CD14-positive monocyte (primary cell): ENCODE measurements at regions not wholly inside any gene's neighbourhood (a gene's known extent, or its start where the extent isn't known, plus 50 kb on each side); places are given as distances from the start of the nearest gene placed in this dataset.

Source experiments
- DNase-seq, 3 donors: peaks; one replicate each; pipeline ENCODE4 v3.0.0-alpha.2; 2011 to 2022
- H2AFZ ChIP-seq: 2 replicates; pipeline ENCODE4 v1.6.0; 2012; ENCODE audit warnings: mild to moderate bottlenecking, low read depth, low read length, inconsistent platforms; ENCODE audit not compliant: insufficient read depth, poor library complexity, severe bottlenecking
- H3K27ac ChIP-seq, 2 donors: 1 replicate in 1 of 2; 2 replicates in 1 of 2; pipeline ENCODE4 v1.5.1; 2012 to 2013; ENCODE audit warnings: low read length in 2 of 2, control low read depth in 1 of 2, inconsistent platforms in 1 of 2, low read depth in 1 of 2, mild to moderate bottlenecking in 1 of 2
- H3K27me3 ChIP-seq, 2 donors: one replicate each; pipeline versions ENCODE4 v1.6.0 to v1.6.1; 2011 to 2013; ENCODE audit warnings: low read length in 2 of 2; ENCODE audit not compliant: control insufficient read depth in 2 of 2, insufficient read depth in 2 of 2
- H3K36me3 ChIP-seq, 2 donors: replicated peaks in 1 of 2; 1 replicate in 1 of 2; 2 replicates in 1 of 2; pipeline versions ENCODE4 v1.5.1 to v1.6.1; 2012 to 2013; ENCODE audit warnings: low read length in 2 of 2, control low read depth in 1 of 2, inconsistent platforms in 1 of 2, mild to moderate bottlenecking in 1 of 2; ENCODE audit not compliant: insufficient read depth in 2 of 2, control insufficient read depth in 1 of 2
- H3K4me1 ChIP-seq, 2 donors: 1 replicate in 1 of 2; 2 replicates in 1 of 2; pipeline versions ENCODE4 v1.5.1 to v1.6.1; 2012 to 2013; ENCODE audit warnings: low read length in 2 of 2, control low read depth in 1 of 2, inconsistent platforms in 1 of 2, mild to moderate bottlenecking in 1 of 2, moderate library complexity in 1 of 2; ENCODE audit not compliant: insufficient read depth in 2 of 2, control insufficient read depth in 1 of 2
- H3K4me2 ChIP-seq: replicated peaks from 2 replicates; pipeline ENCODE3; 2012; ENCODE audit warnings: low read length, moderate library complexity, mild to moderate bottlenecking; ENCODE audit not compliant: poor library complexity, severe bottlenecking; ENCODE audit errors: extremely low read depth
- H3K4me3 ChIP-seq, 3 experiments: fragments of 200-600 bp in 1 of 3; sonication (generic) in 1 of 3; replicated peaks in 1 of 3; 1 replicate in 2 of 3; 2 replicates in 1 of 3; pipeline ENCODE4 v1.5.1; 2011 to 2013; ENCODE audit warnings: low read length in 3 of 3, mild to moderate bottlenecking in 3 of 3, control low read depth in 2 of 3, low read depth in 2 of 3, inconsistent platforms in 1 of 3, moderate library complexity in 1 of 3
- H3K79me2 ChIP-seq: 2 replicates; pipeline ENCODE4 v1.6.0; 2012; ENCODE audit warnings: mild to moderate bottlenecking, control low read depth, inconsistent platforms, low read length, moderate library complexity; ENCODE audit not compliant: insufficient read depth
- H3K9ac ChIP-seq: 2 replicates; pipeline ENCODE4 v1.6.0; 2017; ENCODE audit warnings: low read length, mild to moderate bottlenecking; ENCODE audit not compliant: insufficient read depth, poor library complexity, severe bottlenecking
- H3K9me3 ChIP-seq, 2 donors: replicated peaks in 1 of 2; 1 replicate in 1 of 2; 2 replicates in 1 of 2; pipeline versions ENCODE4 v1.5.1 to v1.6.1; 2012 to 2013; ENCODE audit warnings: low read length in 2 of 2, control low read depth in 1 of 2; ENCODE audit not compliant: control insufficient read depth in 1 of 2, insufficient read depth in 1 of 2
- H4K20me1 ChIP-seq: 2 replicates; pipeline ENCODE4 v1.6.0; 2012; ENCODE audit warnings: mild to moderate bottlenecking, low read length, control low read depth, moderate library complexity; ENCODE audit not compliant: insufficient read depth
- H3K27ac Mint-ChIP-seq, 7 donors: one replicate each; pipeline ENCODE4 v1.8.0; 2020; ENCODE audit warnings: mild to moderate bottlenecking in 7 of 7, mixed read lengths in 7 of 7, moderate library complexity in 6 of 7, inconsistent platforms in 2 of 7
- H3K27me3 Mint-ChIP-seq, 3 donors: one replicate each; pipeline ENCODE4 v1.8.0; 2021 to 2022; ENCODE audit warnings: low read depth in 3 of 3, mild to moderate bottlenecking in 3 of 3, mixed read lengths in 3 of 3, moderate library complexity in 3 of 3, inconsistent platforms in 1 of 3
- H3K36me3 Mint-ChIP-seq, 2 donors: one replicate each; pipeline ENCODE4 v1.8.0; 2020; ENCODE audit warnings: mixed read lengths in 2 of 2, inconsistent platforms in 1 of 2, mild to moderate bottlenecking in 1 of 2
- H3K4me1 Mint-ChIP-seq: one replicate; pipeline ENCODE4 v1.8.0; 2020; ENCODE audit warnings: mild to moderate bottlenecking, mixed read lengths
- H3K4me3 Mint-ChIP-seq, 2 donors: one replicate each; pipeline ENCODE4 v1.8.0; 2020; ENCODE audit warnings: mild to moderate bottlenecking in 2 of 2, mixed read lengths in 2 of 2, moderate library complexity in 1 of 2
- H3K9me3 Mint-ChIP-seq, 7 donors: one replicate each; pipeline ENCODE4 v1.8.0; 2020 to 2022; ENCODE audit warnings: mixed read lengths in 7 of 7, mild to moderate bottlenecking in 6 of 7, moderate library complexity in 6 of 7, inconsistent platforms in 2 of 7
- WGBS: methylation state at CpG from one replicate; pipeline ENCODE4 v1.1.5; 2013; ENCODE audit warnings: missing lambda C conversion rate; ENCODE audit not compliant: insufficient coverage; 5-methylcytosine and 5-hydroxymethylcytosine counted together
- intact Hi-C, 2 donors: fragments of 100-400 bp; cut with micrococcal nuclease; formaldehyde crosslinking; loops; one replicate each; pipeline versions ENCODE4 v1.15.0 to v1.15.1; 2023
- TF ChIP-seq, protein P1 (sequence below): fragments of 200-600 bp; IDR thresholded peaks from one replicate; pipeline ENCODE4 v1.8.0; 2022; ENCODE audit warnings: antibody characterized with exemption, mild to moderate bottlenecking

DNA sequence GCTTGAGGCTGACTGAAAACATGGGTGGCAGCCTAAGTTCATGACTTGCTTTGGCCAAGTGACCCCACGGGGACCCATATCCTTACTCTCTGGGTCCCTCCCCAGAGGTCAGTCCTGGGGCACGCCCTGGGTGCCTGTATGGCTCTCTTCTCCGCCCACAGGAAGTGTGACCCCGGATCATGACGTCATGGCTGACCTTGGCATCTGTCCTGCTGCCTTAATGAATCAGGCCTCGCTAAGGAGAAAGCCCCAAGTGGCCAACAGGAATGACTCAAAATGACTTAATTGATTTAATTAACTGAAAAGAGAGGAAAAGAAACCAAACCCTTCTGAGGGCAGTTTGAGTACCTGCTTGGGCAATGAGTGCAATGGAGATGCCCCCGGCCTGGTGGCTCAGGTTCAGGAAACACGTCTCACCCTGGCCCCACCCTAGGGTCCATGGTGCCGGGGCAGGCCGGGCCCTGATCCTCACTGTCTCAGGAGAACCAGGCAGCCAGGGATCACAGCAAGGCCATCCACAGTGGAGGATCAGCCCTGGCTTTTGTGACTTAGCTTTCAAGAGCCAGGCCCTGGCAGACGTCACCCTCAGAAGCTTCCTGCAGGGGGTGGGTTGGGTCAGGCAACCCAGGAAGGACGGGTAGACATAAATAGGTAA lies 112.0 kb downstream of the CYP26B1 start:
- Histone ChIP-seq H3K4me3 (no peak overlapping the region), H4K20me1 (no peaks in the 10 kb centered on the region), H3K27ac (no peak overlapping the region), H3K36me3 (no peaks in the 10 kb centered on the region), H3K9me3 (no peaks in the 10 kb centered on the region), H3K79me2 (no peaks in the 10 kb centered on the region), H2AFZ (no peak overlapping the region), H3K9ac (no peak overlapping the region), H3K4me2 (no peak overlapping the region), H3K27me3 (no peaks in the 10 kb centered on the region), H3K4me1 (no peaks in the 10 kb centered on the region)
- Mint-ChIP-seq H3K27ac (no peak overlapping the region), H3K27me3 (peaks cover 3 to 8% (median 5%) of the 10 kb centered on the region in 3 donors), H3K36me3 (no peaks in the 10 kb centered on the region), H3K4me1 (no peaks in the 10 kb centered on the region), H3K9me3 (peaks cover 0 to 8% (median 0%) of the 10 kb centered on the region in 7 donors), H3K4me3 (no peak overlapping the region)
- intact Hi-C loops: no loop called here
- TF ChIP-seq, protein P1, sequence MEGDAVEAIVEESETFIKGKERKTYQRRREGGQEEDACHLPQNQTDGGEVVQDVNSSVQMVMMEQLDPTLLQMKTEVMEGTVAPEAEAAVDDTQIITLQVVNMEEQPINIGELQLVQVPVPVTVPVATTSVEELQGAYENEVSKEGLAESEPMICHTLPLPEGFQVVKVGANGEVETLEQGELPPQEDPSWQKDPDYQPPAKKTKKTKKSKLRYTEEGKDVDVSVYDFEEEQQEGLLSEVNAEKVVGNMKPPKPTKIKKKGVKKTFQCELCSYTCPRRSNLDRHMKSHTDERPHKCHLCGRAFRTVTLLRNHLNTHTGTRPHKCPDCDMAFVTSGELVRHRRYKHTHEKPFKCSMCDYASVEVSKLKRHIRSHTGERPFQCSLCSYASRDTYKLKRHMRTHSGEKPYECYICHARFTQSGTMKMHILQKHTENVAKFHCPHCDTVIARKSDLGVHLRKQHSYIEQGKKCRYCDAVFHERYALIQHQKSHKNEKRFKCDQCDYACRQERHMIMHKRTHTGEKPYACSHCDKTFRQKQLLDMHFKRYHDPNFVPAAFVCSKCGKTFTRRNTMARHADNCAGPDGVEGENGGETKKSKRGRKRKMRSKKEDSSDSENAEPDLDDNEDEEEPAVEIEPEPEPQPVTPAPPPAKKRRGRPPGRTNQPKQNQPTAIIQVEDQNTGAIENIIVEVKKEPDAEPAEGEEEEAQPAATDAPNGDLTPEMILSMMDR: no peak
- DNase-seq: no peak
- 88% methylated on average over 12 of the region's 12 CpGs for WGBS

DNA sequence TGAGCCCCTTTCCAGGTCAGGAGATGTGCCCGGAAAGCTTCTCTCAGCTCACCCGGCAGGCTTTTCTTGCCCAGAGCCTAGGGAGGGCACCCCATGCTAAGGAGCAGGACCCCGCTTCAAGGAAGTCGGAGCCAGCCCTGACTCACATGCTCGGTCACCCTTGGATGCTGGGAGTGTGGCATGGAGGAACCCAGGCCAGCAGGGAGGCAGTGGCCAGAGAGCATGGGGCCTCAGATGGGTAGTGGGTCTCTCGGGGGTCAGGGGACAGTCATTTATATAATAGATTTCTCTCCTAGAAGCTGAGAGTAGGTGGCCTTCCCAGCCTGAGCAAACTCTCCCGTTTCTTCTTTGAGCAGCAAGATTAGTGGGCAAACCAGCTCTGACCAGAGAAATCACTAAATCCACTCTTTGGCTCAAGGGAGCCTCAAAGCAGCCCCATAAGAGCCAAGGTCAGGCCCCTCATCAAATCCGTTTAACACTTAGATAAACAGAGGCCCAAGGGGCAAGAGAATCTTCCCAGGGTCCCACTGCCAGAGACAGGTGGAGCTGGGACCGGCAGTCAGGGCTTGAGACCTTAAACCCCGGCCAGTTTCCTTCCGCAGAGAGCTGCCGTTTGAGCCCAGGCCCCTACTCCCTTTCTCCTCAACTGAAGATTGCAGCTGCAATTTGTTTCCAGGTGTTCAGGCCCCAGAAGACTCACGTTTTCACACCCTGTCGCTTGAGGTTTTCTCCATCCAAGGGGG lies 113.1 kb downstream of the CYP26B1 start:
- Mint-ChIP-seq H3K4me3 (no peak overlapping the region), H3K9me3 (peaks cover 0 to 8% (median 0%) of the 10 kb centered on the region in 7 donors), H3K4me1 (no peaks in the 10 kb centered on the region), H3K36me3 (no peaks in the 10 kb centered on the region), H3K27me3 (peaks cover 2 to 5% (median 5%) of the 10 kb centered on the region in 3 donors), H3K27ac (no peak overlapping the region)
- Histone ChIP-seq H3K9ac (no peak overlapping the region), H3K4me3 (no peak overlapping the region), H3K79me2 (no peaks in the 10 kb centered on the region), H3K4me2 (no peak overlapping the region), H3K27me3 (no peaks in the 10 kb centered on the region), H4K20me1 (no peaks in the 10 kb centered on the region), H3K4me1 (no peaks in the 10 kb centered on the region), H3K27ac (no peak overlapping the region), H3K9me3 (no peaks in the 10 kb centered on the region), H3K36me3 (no peaks in the 10 kb centered on the region), H2AFZ (no peak overlapping the region)
- no peak for DNase-seq
- intact Hi-C loops: no loop called here
- TF ChIP-seq, protein P1: no peak
- WGBS: 94% methylated on average over 9 of the region's 14 CpGs
